Epithelial cell of proximal tubule (primary cell): ENCODE measurements at regions not wholly inside any gene's neighbourhood (a gene's known extent, or its start where the extent isn't known, plus 50 kb on each side); places are given as distances from the start of the nearest gene placed in this dataset.

Experiments
- DNase-seq: peaks from one replicate; pipeline ENCODE4 v3.0.0-alpha.2; 2011; ENCODE audit warnings: low read depth
- H3K4me3 ChIP-seq: 2 replicates; pipeline ENCODE4 v1.5.1; 2011; ENCODE audit warnings: low read depth, mild to moderate bottlenecking, low read length
- CTCF ChIP-seq: conservative IDR thresholded peaks from 2 replicates; pipeline ENCODE4 v1.5.1; 2012; ENCODE audit warnings: low read depth, mild to moderate bottlenecking, low read length

GRCh38 chr7:28347475-28348318 is 64.6 kb upstream of the CREB5 start:
- TF ChIP-seq CTCF = no peak
- DNase-seq = no peak
- no peak overlapping the region for H3K4me3 ChIP-seq

GRCh38 chr7:28348636-28349035 is 63.7 kb upstream of the CREB5 start:
- H3K4me3 ChIP-seq = no peak overlapping the region

GRCh38 chr7:28349637-28350036 is 62.7 kb upstream of the CREB5 start:
- no peak for TF ChIP-seq CTCF
- no peak overlapping the region for H3K4me3 ChIP-seq
- no peak for DNase-seq

More at GRCh38 chr7:28348636-28349035, 63.7 kb upstream of the CREB5 start:
- no peak for TF ChIP-seq CTCF
- no peak for DNase-seq

GRCh38 chr7:28350662-28351061 is 61.7 kb upstream of the CREB5 start:
- no peak for DNase-seq
- no peak for TF ChIP-seq CTCF

GRCh38 chr7:28351450-28351849 is 60.9 kb upstream of the CREB5 start:
- no peak overlapping the region for H3K4me3 ChIP-seq
- no peak for TF ChIP-seq CTCF
- DNase-seq = no peak

More at GRCh38 chr7:28350662-28351061, 61.7 kb upstream of the CREB5 start:
- no peak overlapping the region for H3K4me3 ChIP-seq

GRCh38 chr7:28354601-28355402 is 57.5 kb upstream of the CREB5 start:
- no peak overlapping the region for H3K4me3 ChIP-seq
- TF ChIP-seq CTCF = no peak
- peak; percentile 90 for DNase-seq
